DOHH2 (cell line): ENCODE measurements at regions not wholly inside any gene's neighbourhood (a gene's known extent, or its start where the extent isn't known, plus 50 kb on each side); places are given as distances from the start of the nearest gene placed in this dataset.
"Not testable (repeated sequence)": the region's sequence is repeated elsewhere in the genome, so short reads cannot be mapped to it uniquely, and the experiment has no call there.

Experiments used
- H3F3A ChIP-seq: fragments of 200-600 bp; sonication (generic), shearing (Covaris generic); 2 replicates; pipeline ENCODE4 v1.6.0; 2016; ENCODE audit warnings: antibody characterized with exemption, mild to moderate bottlenecking; ENCODE audit not compliant: control insufficient read depth, insufficient read depth
- H3K27ac ChIP-seq: fragments of 200-600 bp; sonication (generic); 2 replicates; pipeline ENCODE4 v1.5.1; 2014; ENCODE audit warnings: low read depth, mild to moderate bottlenecking, low read length, moderate library complexity
- H3K27me3 ChIP-seq: fragments of 200-600 bp; sonication (generic); 2 replicates; pipeline ENCODE4 v1.6.1; 2014; ENCODE audit warnings: mild to moderate bottlenecking, low read length, mixed read lengths; ENCODE audit not compliant: control insufficient read depth
- H3K36me3 ChIP-seq: fragments of 200-600 bp; sonication (generic); 2 replicates; pipeline ENCODE4 v1.6.1; 2014; ENCODE audit warnings: mild to moderate bottlenecking, low read length, moderate library complexity, mixed read lengths; ENCODE audit not compliant: control insufficient read depth
- H3K4me1 ChIP-seq: fragments of 200-600 bp; sonication (generic); 2 replicates; pipeline ENCODE4 v1.6.1; 2014; ENCODE audit warnings: mild to moderate bottlenecking, low read length, mixed read lengths; ENCODE audit not compliant: control insufficient read depth
- H3K4me2 ChIP-seq: fragments of 200-600 bp; sonication (generic); 2 replicates; pipeline ENCODE4 v1.6.0; 2014; ENCODE audit warnings: mild to moderate bottlenecking, low read length, moderate library complexity
- H3K4me3 ChIP-seq: fragments of 200-600 bp; sonication (generic); 2 replicates; pipeline ENCODE4 v1.5.1; 2014; ENCODE audit warnings: mild to moderate bottlenecking, low read length, mixed read lengths
- H3K79me2 ChIP-seq: fragments of 200-600 bp; sonication (generic); 2 replicates; pipeline ENCODE4 v1.6.1; 2014; ENCODE audit warnings: mild to moderate bottlenecking, low read length, mixed read lengths; ENCODE audit not compliant: control insufficient read depth
- H3K9me2 ChIP-seq: fragments of 200-600 bp; sonication (generic); replicated peaks from 2 replicates; pipeline ENCODE4 v1.6.1; 2014; ENCODE audit warnings: mild to moderate bottlenecking, low read length, mixed read lengths; ENCODE audit not compliant: control insufficient read depth
- H3K9me3 ChIP-seq: fragments of 200-600 bp; sonication (generic); 2 replicates; pipeline ENCODE4 v1.6.1; 2014; ENCODE audit warnings: antibody characterized with exemption, low read length, mixed read lengths; ENCODE audit not compliant: control insufficient read depth, insufficient read depth
- H4K20me1 ChIP-seq: fragments of 200-600 bp; sonication (generic); 2 replicates; pipeline ENCODE4 v1.6.0; 2014; ENCODE audit warnings: low read depth, mild to moderate bottlenecking, antibody characterized with exemption, low read length, moderate library complexity; ENCODE audit not compliant: control insufficient read depth, insufficient read depth
- EZH2phosphoT487 ChIP-seq: fragments of 200-600 bp; sonication (generic); IDR thresholded peaks from 2 replicates; pipeline ENCODE4 v1.6.1; 2017; ENCODE audit warnings: borderline replicate concordance, mild to moderate bottlenecking, antibody characterized with exemption, low read length, moderate library complexity, mixed read lengths
- TF ChIP-seq, protein P1 (sequence below): fragments of 200-600 bp; sonication (generic); IDR thresholded peaks from one replicate; pipeline ENCODE4 v1.5.1; 2014; ENCODE audit warnings: antibody characterized with exemption, mild to moderate bottlenecking, low read depth, low read length; ENCODE audit not compliant: poor library complexity, severe bottlenecking

DNA sequence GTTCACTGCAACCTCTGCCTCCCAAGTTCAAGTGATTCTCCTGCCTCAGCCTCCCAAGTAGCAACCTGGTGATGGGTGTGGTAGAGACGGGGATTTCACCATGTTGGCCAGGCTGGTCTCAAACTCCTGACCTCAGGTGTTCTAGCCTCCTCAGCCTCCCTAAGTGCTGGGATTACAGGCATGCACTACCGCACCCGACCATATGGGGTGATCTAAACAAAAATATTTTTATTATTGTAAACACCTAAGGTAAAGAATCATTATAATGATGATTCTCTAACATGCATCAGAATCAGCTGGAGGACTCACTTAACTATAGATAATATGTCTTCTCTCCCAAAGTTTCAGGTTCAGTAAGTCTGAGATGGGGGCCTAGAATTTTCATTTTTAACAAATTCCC lies 96.2 kb upstream of the ALG10 start:
- Histone ChIP-seq H3K36me3 (no peaks in the 10 kb centered on the region), H3K27me3 (no peaks in the 10 kb centered on the region), H4K20me1 (no peaks in the 10 kb centered on the region), H3K4me2 (no peak overlapping the region), H3K27ac (no peak overlapping the region), H3K9me2 (no peaks in the 10 kb centered on the region), H3K9me3 (no peaks in the 10 kb centered on the region), H3K4me1 (no peaks in the 10 kb centered on the region), H3K79me2 (no peaks in the 10 kb centered on the region), H3F3A (no peaks in the 10 kb centered on the region), H3K4me3 (no peak overlapping the region)
- TF ChIP-seq EZH2phosphoT487 = no peak
- TF ChIP-seq, protein P1, sequence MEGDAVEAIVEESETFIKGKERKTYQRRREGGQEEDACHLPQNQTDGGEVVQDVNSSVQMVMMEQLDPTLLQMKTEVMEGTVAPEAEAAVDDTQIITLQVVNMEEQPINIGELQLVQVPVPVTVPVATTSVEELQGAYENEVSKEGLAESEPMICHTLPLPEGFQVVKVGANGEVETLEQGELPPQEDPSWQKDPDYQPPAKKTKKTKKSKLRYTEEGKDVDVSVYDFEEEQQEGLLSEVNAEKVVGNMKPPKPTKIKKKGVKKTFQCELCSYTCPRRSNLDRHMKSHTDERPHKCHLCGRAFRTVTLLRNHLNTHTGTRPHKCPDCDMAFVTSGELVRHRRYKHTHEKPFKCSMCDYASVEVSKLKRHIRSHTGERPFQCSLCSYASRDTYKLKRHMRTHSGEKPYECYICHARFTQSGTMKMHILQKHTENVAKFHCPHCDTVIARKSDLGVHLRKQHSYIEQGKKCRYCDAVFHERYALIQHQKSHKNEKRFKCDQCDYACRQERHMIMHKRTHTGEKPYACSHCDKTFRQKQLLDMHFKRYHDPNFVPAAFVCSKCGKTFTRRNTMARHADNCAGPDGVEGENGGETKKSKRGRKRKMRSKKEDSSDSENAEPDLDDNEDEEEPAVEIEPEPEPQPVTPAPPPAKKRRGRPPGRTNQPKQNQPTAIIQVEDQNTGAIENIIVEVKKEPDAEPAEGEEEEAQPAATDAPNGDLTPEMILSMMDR = no peak

DNA sequence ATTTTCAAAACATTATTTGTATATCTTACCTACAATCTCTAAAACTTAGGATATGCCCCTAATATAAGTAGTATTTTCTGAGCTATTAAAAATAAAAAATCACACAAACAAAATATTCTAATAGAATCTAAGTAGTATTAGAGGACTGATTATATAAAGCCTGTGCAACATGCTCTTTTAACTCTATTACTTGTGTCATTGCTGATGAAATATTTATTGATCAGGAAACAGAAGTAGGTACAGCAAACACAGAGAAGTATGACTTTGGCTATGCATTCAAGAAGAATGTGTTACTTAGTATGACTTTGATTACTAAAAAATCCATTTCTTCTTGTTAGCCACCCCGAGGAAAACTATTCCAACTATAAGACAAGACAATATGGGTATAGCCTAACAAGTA lies 84.6 kb upstream of the ALG10 start:
- not testable (repeated sequence) for H3K79me2 ChIP-seq, H3K27ac ChIP-seq, H3K9me2 ChIP-seq, H3K36me3 ChIP-seq, H3K4me1 ChIP-seq, H3K4me2 ChIP-seq, H3K4me3 ChIP-seq, H3F3A ChIP-seq, H3K27me3 ChIP-seq, H4K20me1 ChIP-seq, H3K9me3 ChIP-seq

DNA sequence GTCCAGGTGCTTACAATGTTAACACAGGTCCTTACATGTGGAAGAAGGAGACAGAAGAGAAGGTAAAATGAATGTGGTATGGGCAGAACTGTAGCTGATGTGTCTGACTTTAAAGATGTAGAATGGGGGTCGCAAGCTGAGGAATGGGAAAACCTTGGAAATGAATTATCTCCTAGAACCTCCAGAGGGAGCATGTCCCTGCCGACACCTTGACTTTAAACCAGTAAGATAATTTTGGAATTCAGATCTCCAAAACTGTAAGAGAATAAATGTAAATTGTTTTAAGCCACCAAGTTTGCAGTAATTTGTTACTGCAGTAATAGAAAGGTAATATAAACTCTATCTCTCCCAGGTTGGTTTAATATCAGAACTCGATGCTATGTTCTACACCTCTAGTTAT lies 80.1 kb upstream of the ALG10 start:
- no peaks in the 10 kb centered on the region for H3K36me3 ChIP-seq
- H3K4me1 ChIP-seq = no peaks in the 10 kb centered on the region
- no peaks in the 10 kb centered on the region for H3K27me3 ChIP-seq
- no peaks in the 10 kb centered on the region for H4K20me1 ChIP-seq
- no peak overlapping the region for H3K27ac ChIP-seq
- H3F3A ChIP-seq = no peaks in the 10 kb centered on the region
- no peak overlapping the region for H3K4me2 ChIP-seq
- H3K9me3 ChIP-seq = no peaks in the 10 kb centered on the region
- no peak for TF ChIP-seq EZH2phosphoT487
- TF ChIP-seq, protein P1 = no peak
- no peaks in the 10 kb centered on the region for H3K9me2 ChIP-seq
- no peaks in the 10 kb centered on the region for H3K79me2 ChIP-seq
- no peak overlapping the region for H3K4me3 ChIP-seq

DNA sequence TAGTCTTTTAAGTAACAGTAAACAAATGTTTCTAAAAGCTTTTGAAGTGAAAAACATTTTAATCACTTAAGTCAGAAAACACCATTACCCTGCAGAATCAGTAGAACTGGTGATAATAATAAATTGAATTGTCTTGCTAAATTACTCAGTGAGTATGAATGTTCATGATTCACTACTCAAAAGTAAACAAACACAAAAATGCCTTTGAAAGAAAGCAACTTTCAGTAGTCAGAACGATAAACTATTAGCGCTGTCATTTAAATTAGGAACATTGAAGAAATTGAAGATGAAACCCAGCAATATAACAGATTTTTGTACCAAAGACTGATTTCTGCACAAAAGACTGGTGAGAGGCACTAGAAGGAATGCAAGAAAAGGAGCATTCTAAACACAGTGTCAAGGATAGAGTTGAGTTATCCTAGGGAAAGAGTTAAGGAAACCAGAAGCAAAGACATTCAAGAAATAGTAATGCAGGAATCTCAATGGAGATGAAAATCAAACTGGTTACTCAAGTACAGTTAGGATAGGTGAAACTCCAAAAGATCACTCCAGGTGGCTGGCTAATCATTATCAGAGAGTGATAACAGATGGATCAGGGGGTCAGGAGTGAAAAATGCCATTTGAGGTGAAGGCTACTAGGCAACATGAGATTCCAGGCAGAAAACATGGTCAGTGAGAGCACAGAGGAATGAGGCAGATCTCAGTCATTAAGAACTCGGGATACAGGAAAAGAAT lies 77.4 kb upstream of the ALG10 start:
- Histone ChIP-seq H4K20me1 (no peaks in the 10 kb centered on the region), H3F3A (no peaks in the 10 kb centered on the region), H3K27me3 (no peaks in the 10 kb centered on the region), H3K9me2 (no peaks in the 10 kb centered on the region), H3K4me3 (no peak overlapping the region), H3K79me2 (no peaks in the 10 kb centered on the region), H3K4me2 (no peak overlapping the region), H3K9me3 (no peaks in the 10 kb centered on the region), H3K27ac (no peak overlapping the region), H3K4me1 (no peaks in the 10 kb centered on the region), H3K36me3 (no peaks in the 10 kb centered on the region)
- TF ChIP-seq, protein P1 = no peak
- TF ChIP-seq EZH2phosphoT487 = no peak
